RWPE2 (cell line): ENCODE measurements at regions not wholly inside any gene's neighbourhood (a gene's known extent, or its start where the extent isn't known, plus 50 kb on each side); places are given as distances from the start of the nearest gene placed in this dataset.

ENCODE experiments used
- ATAC-seq: fragments of 200-7000 bp; cut with Tn5 transposase; 3 replicates; pipeline ENCODE4 v1.9.1; 2021; ENCODE audit warnings: low read depth
- DNase-seq: peaks from one replicate; pipeline ENCODE4 v3.0.0-alpha.2; 2020; ENCODE audit warnings: low spot score
- H3K27ac ChIP-seq: fragments of 450-650 bp; 2 replicates; pipeline ENCODE4 v1.5.1; 2017; ENCODE audit warnings: mild to moderate bottlenecking; ENCODE audit not compliant: poor library complexity, severe bottlenecking
- H3K27me3 ChIP-seq: fragments of 250-450 bp; sonication (Bioruptor Pico); 2 replicates; pipeline ENCODE4 v1.5.1; 2021; ENCODE audit warnings: mild to moderate bottlenecking, moderate library complexity; ENCODE audit not compliant: insufficient read depth, poor library complexity, severe bottlenecking
- H3K36me3 ChIP-seq: fragments of 250-450 bp; sonication (Bioruptor Pico); 2 replicates; pipeline ENCODE4 v1.5.1; 2020; ENCODE audit warnings: low read depth, mild to moderate bottlenecking, moderate library complexity
- H3K4me1 ChIP-seq: fragments of 250-450 bp; sonication (Bioruptor Pico); 2 replicates; pipeline ENCODE4 v1.5.1; 2021; ENCODE audit warnings: mild to moderate bottlenecking, moderate library complexity; ENCODE audit not compliant: insufficient read depth, poor library complexity, severe bottlenecking
- H3K4me3 ChIP-seq: fragments of 250-450 bp; sonication (Bioruptor Pico); 2 replicates; pipeline ENCODE4 v1.5.1; 2021; ENCODE audit warnings: mild to moderate bottlenecking, moderate library complexity; ENCODE audit not compliant: severe bottlenecking
- H3K9me3 ChIP-seq: fragments of 250-450 bp; sonication (Bioruptor Pico); 2 replicates; pipeline ENCODE4 v1.5.1; 2021; ENCODE audit warnings: mild to moderate bottlenecking, moderate library complexity; ENCODE audit not compliant: severe bottlenecking
- TF ChIP-seq, protein P1 (sequence below): fragments of 450-650 bp; IDR thresholded peaks from one replicate; pipeline ENCODE4 v1.5.1; 2017; ENCODE audit warnings: mild to moderate bottlenecking, moderate library complexity; ENCODE audit not compliant: poor library complexity, severe bottlenecking

DNA sequence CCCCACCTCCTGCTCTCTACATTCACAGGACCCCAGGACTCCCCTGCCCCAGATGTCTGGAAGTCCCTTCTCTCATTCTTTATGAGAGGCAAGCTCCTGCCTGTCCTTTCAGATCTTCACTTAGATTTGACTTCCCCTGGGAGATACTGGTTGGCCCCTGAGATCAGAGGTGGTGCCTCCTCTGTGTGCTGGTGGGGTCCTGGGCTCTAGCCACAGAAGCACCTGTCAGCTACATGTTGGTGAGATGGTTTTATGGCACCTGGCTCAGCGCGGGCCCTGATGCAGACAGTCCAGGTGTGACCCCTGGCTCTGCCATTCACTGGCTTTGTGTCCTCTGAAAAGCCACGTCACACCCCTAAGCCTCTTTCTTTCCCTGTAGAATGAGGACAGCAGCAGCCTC is 369.6 kb upstream of the ID2 start:
- H3K27me3 ChIP-seq = no peaks in the 10 kb centered on the region
- H3K27ac ChIP-seq = no peak overlapping the region
- TF ChIP-seq, protein P1, sequence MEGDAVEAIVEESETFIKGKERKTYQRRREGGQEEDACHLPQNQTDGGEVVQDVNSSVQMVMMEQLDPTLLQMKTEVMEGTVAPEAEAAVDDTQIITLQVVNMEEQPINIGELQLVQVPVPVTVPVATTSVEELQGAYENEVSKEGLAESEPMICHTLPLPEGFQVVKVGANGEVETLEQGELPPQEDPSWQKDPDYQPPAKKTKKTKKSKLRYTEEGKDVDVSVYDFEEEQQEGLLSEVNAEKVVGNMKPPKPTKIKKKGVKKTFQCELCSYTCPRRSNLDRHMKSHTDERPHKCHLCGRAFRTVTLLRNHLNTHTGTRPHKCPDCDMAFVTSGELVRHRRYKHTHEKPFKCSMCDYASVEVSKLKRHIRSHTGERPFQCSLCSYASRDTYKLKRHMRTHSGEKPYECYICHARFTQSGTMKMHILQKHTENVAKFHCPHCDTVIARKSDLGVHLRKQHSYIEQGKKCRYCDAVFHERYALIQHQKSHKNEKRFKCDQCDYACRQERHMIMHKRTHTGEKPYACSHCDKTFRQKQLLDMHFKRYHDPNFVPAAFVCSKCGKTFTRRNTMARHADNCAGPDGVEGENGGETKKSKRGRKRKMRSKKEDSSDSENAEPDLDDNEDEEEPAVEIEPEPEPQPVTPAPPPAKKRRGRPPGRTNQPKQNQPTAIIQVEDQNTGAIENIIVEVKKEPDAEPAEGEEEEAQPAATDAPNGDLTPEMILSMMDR = no peak
- H3K4me3 ChIP-seq = no peak overlapping the region
- no peaks in the 10 kb centered on the region for H3K9me3 ChIP-seq
- DNase-seq = no peak
- ATAC-seq = no peak
- H3K4me1 ChIP-seq = no peaks in the 10 kb centered on the region
- no peaks in the 10 kb centered on the region for H3K36me3 ChIP-seq

DNA sequence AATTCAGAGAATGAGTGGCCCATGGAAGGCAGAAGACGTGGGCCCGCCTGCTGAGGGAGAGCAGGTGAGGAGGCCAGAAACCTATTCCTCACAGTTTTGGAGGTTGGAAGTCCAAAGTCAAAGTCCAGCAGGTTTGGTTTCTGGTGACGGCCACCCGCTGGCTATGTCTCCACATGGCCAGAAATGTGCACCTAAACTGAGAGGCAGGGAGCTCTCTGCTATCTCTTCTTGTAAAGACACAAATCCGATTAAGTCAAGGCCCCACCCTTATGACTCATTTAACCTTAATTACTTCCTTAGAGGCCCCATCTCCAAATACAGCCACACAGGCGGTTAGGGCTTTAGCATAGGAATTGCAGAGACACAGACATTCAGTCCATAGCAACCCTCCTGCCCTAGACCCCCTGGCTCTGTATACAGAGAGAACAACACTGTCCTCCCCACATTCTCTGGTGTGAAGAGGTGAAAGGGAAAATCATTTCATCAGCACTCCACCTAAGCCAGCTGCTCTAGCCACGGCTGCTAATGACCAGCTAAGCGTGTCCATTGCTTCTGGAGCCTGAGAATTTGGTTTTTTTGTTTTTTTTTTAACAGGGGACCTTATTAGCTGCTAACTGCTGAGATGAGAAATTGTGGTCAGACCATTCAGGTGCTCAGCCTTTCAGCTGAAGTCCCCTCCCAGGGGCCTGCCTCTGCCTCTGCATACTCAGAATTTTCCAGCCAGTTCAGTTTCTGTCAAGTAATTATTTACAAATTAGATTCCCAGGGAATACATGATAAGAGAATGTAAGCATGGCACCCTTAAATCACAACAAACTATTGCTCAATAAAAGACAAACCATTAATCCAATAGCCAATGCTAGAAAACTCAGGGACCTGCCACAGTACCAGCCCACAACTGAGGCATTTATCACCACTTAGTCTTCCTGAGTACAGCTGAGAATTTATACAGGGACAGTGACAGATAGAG is 368.7 kb upstream of the ID2 start:
- DNase-seq (no peak), ATAC-seq (peak; percentile 63)
- Histone ChIP-seq H3K4me1 (no peaks in the 10 kb centered on the region), H3K36me3 (no peaks in the 10 kb centered on the region), H3K27me3 (no peaks in the 10 kb centered on the region), H3K4me3 (no peak overlapping the region), H3K9me3 (no peaks in the 10 kb centered on the region), H3K27ac (no peak overlapping the region)
- TF ChIP-seq, protein P1 = no peak

DNA sequence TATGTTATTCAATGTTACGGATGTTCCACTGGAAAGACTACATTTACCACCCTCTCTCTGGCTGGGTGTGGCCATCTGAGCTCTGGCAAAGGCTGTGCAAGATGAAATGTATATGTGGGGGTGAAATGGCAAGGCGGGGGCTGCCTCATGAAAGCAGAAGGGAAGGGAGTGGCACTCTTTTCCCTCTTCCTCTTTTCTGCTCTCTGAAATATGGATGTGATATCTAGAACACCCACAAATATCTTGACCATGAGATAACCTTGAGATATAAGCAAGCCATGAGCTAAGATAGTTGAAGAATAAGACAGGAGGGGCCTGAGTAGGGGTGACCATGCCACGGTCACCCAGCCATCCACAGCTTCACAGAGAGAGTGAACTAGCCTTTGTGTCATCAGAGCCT is 367.8 kb upstream of the ID2 start:
- Histone ChIP-seq H3K36me3 (no peaks in the 10 kb centered on the region), H3K27ac (no peak overlapping the region), H3K4me1 (no peaks in the 10 kb centered on the region), H3K9me3 (no peaks in the 10 kb centered on the region), H3K27me3 (no peaks in the 10 kb centered on the region), H3K4me3 (no peak overlapping the region)
- DNase-seq (no peak), ATAC-seq (no peak)
- TF ChIP-seq, protein P1 = no peak

DNA sequence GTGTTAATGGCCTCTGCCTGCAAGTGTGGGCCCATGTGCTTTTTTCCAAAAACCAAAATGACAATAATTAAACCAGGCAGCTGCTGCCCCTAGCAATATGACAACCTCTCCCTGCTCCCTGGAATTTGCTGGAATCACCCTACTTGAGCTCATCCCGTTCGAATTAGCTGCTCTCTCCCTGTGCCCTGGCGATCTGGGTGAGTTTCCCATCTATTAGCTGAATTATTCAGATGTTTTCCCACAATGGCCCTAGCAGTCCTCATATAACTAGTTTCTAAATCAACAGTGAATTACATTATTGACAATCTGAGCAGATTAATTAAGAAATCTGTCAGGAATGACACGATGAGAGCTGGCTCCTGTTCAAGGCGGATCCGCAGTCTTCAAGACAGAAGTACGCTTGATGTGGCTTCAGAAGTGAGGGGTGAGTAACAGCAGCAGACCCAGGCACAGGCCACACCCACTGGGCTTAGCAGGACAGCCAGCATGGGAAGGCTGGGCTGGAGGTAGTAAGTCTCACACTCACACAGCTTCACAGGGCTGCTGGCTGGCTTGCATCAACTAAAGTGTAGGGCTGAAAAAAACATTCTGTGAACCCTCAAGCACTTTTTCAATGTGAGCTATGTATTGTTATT is 366.2 kb upstream of the ID2 start:
- no peaks in the 10 kb centered on the region for H3K9me3 ChIP-seq
- no peak overlapping the region for H3K4me3 ChIP-seq
- DNase-seq = no peak
- no peak for ATAC-seq
- H3K36me3 ChIP-seq = no peaks in the 10 kb centered on the region
- no peak overlapping the region for H3K27ac ChIP-seq
- no peaks in the 10 kb centered on the region for H3K27me3 ChIP-seq
- no peaks in the 10 kb centered on the region for H3K4me1 ChIP-seq
- TF ChIP-seq, protein P1 = no peak
